NCI-H2029 (cell line): ENCODE measurements at regions not wholly inside any gene's neighbourhood (a gene's known extent, or its start where the extent isn't known, plus 50 kb on each side); places are given as distances from the start of the nearest gene placed in this dataset.

Experiments
- DNase-seq: peaks from one replicate; lab custom pipeline; 2025; lab: John Stamatoyannopoulos, UW

DNA sequence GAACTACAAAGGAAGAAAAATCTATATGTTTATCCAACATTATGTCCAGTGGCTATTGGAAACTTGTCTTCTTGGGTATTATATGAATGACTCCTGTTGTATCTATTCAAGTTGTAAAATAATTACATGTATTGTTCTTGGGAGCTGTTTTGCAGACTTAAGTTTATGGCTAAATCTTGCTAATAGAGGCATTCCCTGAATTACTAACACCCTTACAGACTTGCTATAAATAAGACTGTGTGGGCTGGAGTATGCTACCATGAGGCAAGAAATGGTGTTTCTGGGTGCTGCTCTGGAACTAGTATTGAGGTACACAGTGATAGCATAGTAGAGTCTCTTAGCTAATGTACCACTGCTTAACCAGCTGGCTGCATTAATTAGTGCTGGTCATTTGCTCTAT is 155.1 kb downstream of the HIPK3 start:
- DNase-seq: no peak

DNA sequence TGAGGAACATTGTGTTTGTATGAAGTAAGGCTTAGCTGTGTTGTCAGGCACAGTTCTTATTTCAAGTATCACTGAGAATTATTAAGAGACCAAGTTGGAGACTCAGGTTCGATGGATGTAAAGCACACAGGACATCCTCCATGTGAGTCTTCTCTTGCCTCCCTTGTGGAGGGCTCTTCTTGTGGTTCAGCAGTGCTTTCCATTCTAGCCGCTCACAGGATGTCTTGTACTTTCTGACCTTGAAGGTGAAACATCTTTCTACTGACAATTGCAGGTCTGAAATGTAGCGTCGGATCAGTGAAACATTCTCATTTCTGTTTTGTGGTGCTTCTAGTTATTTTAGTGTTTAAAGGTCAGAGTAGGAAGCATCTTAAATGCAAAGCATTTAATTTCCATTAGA is 154.6 kb downstream of the HIPK3 start:
- no peak for DNase-seq

DNA sequence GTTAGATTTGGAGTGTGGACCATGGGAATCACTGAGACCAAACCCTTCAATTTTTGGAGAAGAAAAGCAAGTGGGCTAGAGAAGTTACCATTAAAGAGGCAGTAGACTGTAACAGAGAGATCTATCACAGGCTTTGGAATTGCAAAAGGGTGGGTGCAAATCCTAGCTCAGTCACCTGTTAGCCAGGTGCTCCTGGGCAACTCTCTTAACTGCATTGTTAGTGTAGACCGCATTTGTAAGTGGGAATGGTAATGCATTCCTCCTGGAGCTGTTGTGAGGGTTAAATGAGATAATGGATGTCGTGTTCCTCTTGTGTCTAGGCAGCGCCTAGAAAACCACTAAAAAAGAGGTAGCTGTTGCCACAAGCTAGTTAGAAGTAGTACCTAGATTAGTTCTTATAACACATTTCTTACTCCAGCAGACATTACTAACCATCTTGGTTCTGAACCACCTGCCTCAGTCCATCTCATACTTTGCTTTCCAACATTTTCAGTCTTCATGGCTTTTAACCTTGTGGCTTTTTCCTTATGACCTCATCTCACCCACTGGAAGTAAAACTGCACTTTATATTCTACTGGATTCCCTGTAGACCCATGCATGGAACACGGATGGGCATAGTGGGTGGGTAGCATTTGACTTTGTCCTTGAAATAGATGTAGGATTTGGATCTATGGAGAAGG is 153.0 kb downstream of the HIPK3 start:
- no peak for DNase-seq
